Muscle of arm (tissue), 1 donor: ENCODE measurements at regions not wholly inside any gene's neighbourhood (a gene's known extent, or its start where the extent isn't known, plus 50 kb on each side); places are given as distances from the start of the nearest gene placed in this dataset.
"Not testable (repeated sequence)": the region's sequence is repeated elsewhere in the genome, so short reads cannot be mapped to it uniquely, and the experiment has no call there.

Experiments used
- DNase-seq: peaks from one replicate; pipeline ENCODE4 v3.0.0-alpha.2; 2013

DNA sequence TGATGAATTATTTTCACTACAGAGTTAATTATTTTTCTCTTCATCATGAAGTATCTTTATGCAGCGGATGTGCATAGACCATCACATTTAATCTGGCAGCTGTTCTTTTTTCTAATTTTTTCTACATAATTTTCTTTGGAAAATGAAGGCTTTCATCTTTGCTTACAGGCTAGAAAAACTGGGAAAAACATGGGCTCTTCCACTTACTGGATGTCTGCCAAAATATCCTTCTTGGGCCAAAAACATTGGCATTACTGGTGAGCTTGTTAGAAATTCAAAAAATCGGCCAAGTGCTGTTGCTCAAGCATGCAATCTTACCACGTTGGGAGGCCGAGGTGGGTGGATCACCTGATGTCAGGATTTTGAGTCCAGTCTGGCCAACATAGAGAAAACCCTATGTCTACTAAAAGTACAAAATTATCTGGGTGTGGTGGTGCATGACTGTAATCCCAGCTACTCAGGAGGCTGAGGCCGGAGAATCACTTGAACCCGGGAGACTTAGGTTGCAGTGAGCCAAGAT is 176.8 kb downstream of the ZNF737 start:
- no peak for DNase-seq

GRCh38 chr19:20385061-20385460 is 180.5 kb downstream of the ZNF737 start:
- DNase-seq = no peak

DNA sequence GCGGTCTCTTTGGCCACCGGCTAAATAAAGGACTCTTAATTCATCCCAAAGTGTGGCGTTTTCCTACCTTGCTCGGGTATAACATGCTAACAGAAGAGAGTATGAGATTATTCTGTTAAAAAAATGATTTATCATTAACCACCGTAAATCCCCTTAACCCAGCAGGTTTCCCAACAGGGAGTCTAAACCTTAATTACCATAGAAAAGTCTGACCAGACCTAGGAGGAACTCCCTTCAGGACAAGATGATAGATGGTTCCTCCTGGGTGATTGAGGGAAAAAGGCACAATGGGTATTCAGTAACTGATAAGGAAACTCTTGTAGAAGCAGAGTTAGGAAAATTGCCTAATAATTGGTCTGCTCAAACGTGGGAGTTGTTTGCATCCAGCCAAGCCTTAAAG is 193.7 kb downstream of the ZNF737 start:
- DNase-seq = no peak

- not testable (repeated sequence) for DNase-seq
These were observed 194.3 kb downstream of the ZNF737 start for GRCh38 chr19:20371304-20371703.

GRCh38 chr19:20367811-20368294 is 197.7 kb downstream of the ZNF737 start:
- no peak for DNase-seq

- DNase-seq = no peak
These were observed 198.1 kb downstream of the ZNF486 start for GRCh38 chr19:20365146-20365545.

GRCh38 chr19:20359933-20360720 is 193.1 kb downstream of the ZNF486 start:
- no peak for DNase-seq

GRCh38 chr19:20358841-20359465 is 191.9 kb downstream of the ZNF486 start:
- DNase-seq = not testable (repeated sequence)

DNA sequence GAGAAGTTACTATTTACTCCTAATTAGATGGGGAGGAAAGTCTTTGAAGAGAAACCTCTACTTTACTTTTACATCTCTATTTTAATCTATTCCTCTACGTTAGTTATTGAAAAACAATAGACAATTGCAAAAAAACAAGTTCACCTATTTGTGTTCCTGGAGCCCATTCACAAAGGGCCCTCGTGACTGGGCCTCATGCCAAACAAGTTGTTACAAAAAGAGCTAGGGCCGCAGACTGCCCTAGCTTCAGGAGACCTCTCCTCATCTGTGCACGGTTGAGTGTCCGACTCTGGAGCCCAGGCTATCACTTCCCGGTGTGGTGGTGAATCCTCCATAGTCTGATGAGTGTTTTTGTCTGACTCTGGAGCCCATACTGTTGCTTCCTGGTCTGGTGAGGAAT is 190.9 kb downstream of the ZNF486 start:
- no peak for DNase-seq

- DNase-seq = no peak
These were observed 184.2 kb downstream of the ZNF486 start for GRCh38 chr19:20351244-20351643.

DNA sequence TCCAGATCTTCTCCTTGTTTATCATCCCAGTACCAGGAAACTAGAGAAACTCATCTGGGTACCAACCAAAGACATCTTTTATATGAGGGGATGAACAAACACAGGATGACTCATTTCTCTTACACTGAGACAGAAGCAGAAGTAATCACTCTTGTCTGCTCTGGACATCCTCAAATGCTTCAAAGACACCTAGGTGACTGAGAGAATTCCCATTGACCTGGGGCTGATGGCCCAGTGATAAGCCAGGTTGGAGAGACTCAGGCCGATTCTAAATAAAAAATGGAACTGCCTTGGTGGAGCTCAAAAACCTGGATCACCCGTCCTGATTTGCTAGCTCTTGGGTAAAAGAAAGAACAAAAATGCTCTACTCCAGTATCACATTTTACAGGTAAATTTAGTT is 182.2 kb downstream of the ZNF486 start:
- DNase-seq = no peak

- DNase-seq = no peak
These were observed 172.4 kb downstream of the ZNF486 start for GRCh38 chr19:20339444-20339843.

GRCh38 chr19:20334760-20335159 is 167.7 kb downstream of the ZNF486 start:
- no peak for DNase-seq

DNA sequence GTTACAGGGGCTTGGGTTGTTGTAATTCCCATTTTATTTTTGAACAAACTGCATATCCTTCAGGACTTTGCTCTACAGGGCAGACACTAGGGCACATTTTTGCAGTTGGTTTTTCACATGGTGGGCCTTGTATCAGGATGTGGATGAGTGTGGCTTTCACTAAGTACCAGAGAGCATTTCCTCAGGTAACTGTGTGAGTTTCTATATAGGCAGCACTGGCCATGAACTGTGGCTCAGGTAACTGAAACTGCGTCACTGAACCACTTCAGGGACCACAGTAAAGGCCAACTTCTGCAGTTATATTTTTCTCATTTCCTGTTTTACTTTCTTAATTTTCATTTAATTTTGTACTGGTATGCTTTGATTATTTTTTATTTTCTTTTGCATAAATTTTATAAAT is 166.5 kb downstream of the ZNF486 start:
- no peak for DNase-seq

GRCh38 chr19:20325151-20325550 is 158.1 kb downstream of the ZNF486 start:
- no peak for DNase-seq

GRCh38 chr19:20321139-20321763 is 154.2 kb downstream of the ZNF486 start:
- DNase-seq = no peak

GRCh38 chr19:20320191-20320590 is 153.2 kb downstream of the ZNF486 start:
- DNase-seq = no peak

GRCh38 chr19:20318616-20319015 is 151.6 kb downstream of the ZNF486 start:
- DNase-seq = peak; percentile 0

DNA sequence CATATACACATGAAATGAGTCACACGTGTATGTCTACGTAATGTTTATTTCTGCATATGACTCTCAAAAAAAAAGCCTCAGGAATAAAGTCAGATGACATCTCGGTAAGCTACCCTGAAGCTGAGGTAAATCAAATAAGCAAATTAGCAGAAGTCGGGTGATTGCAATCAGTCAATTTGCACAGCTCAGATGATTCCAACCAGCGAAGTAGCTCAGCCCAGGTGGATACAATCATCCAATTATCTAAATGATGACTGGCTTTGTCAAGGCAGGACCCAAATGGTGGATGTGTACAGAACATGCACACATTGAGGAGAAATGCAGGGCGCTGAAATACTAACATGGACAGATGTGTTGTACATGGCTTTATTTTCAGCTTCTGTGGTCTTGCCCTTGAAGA is 148.5 kb downstream of the ZNF486 start:
- no peak for DNase-seq

GRCh38 chr19:20313894-20314293 is 146.9 kb downstream of the ZNF486 start:
- no peak for DNase-seq

DNA sequence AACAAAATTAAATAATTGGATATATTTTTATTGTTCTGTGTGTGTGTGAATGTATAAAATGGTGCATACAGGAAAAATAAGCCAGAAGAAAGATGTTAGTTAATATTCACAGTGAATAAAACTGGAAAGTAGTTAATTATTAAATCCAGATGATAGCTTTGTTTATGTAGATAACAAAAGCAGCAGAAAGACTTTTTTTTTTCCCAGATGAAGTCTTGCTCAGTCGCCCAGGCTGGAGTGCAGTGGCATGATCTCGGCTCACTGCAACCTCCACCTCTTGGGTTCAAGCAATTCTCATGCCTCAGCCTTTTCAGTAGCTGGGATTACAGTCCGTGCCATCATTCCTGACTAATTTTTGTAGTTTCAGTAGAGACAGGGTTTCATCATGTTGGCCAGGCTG is 140.1 kb downstream of the ZNF486 start:
- no peak for DNase-seq

- not testable (repeated sequence) for DNase-seq
These were observed 129.3 kb downstream of the ZNF486 start for GRCh38 chr19:20296314-20296713.

- DNase-seq = no peak
These were observed 127.2 kb downstream of the ZNF486 start for GRCh38 chr19:20294181-20294580.
